GM19043 (cell line): ENCODE measurements at regions not wholly inside any gene's neighbourhood (a gene's known extent, or its start where the extent isn't known, plus 50 kb on each side); places are given as distances from the start of the nearest gene placed in this dataset.

Experiments
- ATAC-seq: cut with Tn5 transposase; IDR thresholded peaks from one replicate; pipeline ENCODE4 v1.9.1; 2021; ENCODE audit warnings: low read depth; ENCODE audit not compliant: unreplicated experiment

DNA sequence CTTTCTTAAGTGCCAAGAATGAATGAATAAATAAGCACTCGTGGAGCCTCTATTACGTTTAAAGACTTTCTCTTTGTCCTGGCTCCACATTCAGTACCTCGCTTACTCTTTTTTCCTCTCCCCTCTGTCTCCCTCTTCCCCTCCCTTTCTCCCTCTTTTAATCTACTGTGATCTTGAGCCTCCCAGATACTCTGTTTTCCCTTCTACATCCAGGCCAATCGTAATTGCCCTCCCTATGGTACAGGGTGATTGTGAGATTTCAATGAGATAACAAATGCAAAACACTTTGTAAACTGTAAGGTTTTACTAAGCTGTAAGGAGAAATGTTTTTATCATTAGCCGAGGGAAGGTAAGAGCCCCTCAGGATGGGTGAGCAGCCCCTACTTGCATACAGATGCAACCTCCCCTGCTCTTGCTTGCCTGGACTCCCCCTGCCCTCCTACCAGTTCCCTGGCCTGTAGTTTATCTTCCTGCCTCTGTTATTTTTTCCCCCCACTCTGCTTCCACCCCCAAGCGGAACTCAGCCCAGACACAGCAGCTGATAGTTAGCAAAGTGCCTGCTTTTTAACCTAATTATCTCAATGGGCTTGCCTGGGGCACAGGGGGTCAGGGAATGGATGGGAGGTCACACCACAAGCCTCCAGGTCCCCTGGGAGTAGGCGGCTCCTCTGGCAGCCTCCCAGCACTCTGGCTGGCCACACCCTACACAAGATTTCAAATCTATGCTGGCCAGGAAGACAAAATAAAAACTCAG lies 76.9 kb upstream of the CADM1 start:
- no peak for ATAC-seq

DNA sequence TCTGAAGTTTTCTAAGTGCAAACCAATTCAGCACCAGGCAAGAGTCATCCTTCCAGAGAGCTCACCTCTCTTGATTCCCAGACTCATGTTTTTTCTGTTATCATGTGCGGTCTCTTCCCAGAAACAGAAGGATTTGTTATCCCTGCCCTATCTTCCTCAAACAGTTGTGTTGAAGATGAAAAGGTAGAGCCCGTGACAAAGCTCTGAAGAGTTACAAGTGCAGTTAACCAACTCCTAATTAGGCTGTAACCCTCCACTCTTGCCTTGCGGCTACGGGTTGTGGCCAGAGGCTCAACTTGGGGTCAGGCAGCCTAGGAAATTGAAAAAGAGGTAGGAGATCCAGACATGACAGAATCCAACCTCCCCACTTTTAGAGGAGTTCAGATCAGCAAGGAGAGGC lies 76.2 kb upstream of the CADM1 start:
- no peak for ATAC-seq

DNA sequence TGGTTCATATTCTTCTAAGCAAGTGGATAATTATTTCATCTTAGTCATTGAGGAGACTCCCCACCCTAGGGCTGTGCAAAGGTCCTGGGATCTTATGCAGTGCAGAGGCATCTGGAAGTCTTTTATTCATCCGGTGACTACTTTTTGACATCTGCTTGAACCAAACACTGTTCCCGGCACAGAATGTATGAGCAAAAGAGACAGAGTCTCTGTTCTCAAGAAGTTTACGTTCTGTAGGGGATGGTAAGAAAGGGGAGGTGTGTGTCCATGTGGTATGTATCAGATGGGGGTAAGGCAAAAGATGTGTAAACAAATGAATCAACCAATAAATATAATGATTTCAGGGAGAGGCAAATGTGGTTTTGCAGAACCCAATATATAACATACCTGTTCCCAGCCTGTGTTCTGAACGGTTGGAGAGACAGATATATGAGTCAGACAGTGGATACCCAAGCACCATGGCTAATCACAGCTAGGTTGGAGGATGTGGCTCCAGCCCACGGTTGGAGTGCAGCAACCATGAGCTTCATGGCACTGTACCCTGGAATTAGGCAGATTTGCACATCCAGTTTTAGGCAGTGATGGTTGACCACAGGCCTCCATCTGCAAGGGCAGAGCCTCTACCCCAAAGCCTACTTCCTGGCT lies 75.1 kb upstream of the CADM1 start:
- ATAC-seq, result no peak

GRCh38 chr11:115578275-115578674 lies 74.1 kb upstream of the CADM1 start:
- ATAC-seq, result no peak

DNA sequence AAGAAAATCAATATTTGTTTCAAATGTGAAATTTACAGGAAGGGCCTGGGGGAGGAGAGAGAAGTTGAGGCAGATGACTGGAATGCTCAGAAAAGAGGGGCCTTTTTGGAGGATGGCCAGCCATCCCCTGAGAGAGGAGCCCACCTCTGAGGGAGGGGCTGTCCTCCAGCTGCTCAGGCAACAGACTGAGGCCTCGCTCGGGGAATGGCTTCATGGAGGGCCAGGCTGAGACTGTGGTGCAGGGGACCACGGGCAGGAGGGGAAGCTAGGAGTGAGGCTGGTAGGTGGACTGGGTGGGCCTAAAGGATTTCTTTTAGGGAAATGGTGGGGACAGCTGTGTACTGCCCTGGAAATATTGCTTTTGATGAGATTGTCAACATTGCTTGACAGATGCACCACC lies 73.5 kb upstream of the CADM1 start:
- no peak for ATAC-seq

DNA sequence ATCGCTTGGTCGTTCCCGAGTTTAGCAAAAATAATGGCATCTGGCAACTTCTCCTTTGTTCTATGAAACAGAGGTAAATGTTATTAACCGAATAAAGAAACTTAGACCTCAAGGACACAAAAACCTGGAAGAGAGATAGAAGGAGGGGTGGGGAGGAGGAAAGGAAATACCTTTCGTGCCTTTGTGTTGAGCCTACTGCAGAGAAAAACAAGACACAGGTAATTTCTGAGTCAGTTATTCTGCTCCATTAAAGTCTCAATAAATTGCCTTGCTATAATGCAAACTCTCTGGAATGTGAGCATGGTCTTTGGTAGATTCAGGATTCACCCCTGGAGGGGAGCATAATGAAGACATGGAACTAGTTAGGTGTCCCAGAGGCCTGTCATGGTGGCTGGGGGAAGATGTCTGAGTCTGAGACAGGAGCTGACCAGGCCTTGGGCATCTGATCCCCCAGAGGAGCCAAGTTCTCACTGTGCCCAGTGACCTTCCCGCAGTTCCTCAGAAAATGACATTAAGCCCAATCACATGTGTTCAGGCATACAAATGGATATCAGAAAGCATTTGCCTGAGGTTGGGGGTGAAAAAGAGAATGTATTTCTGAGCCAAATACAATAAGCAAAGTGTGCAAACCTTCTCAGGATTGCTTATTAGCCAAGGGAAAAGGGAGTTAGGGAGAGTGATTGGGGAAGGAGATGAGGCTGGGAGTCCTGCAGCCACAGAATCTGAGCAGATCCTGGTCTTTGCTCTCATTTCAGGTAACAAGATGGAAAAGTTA lies 72.6 kb upstream of the CADM1 start:
- ATAC-seq, result no peak

DNA sequence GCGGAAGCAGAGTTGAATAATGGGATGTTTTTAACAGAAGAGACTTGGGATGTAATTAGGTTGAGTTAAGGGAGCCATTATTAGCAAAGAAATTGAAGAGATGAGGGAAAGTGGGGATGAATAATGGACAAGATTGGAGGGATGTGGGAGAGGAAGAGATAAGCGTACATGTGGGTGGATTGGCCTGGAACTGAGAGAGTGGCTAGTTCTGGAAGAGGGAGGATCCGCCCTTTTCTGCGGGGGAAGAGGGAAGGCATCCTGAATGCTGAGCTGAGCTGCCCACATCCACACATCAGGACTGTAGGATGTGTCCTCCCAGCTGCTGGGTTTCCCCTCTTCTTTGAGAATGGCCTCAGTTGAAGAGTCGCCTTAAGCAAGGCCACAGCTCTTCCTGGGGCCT lies 68.3 kb upstream of the CADM1 start:
- ATAC-seq, result no peak

DNA sequence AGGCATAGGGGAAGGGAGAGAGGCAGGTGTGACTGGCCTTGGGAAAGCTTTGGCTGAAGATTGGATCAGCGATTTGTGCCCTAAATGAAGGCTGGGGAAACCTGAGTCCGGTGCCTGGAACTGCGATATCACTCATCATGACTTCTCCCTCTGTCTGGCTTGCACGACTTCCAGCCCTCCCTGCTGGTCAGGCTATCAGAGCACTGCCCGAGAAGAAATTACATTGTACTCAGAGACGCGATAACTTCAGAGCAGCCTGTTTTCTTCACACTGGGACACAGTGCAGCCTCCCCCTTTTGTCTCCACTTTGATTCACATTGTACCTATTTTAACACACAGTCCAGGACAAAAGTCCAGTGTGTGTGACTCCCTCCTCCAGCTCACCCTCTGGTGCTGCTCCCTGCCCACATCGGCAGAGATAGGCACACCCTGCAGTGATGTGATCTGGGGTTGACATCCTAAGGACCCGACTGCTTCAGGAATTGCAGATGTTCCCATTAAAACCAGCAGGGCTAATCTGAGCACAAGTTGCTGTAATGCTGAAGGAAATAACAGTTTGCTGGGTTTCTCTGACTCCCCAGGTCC lies 62.1 kb upstream of the CADM1 start:
- no peak for ATAC-seq

DNA sequence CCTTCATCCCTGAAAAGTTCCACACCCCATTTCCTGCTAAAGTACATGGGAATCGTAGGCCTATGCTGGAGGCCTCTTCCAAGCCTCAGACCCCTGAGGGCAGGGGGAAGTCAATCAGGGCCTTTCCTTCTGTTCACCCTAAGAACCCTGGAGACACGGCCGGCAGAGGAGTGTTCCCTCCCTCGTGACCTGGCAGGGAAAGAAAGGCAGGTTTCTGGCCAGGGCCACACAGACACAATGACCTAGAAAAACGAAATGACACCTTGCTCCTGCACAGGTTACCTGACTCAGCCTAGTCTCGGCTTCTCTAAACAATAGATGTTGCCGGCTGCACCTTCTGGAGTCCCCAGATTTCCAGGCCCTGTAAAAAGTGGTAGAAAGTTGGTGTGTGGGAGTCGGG lies 60.6 kb upstream of the CADM1 start:
- ATAC-seq, result no peak

- ATAC-seq, result no peak
Observed at GRCh38 chr11:115561116-115561515, 56.9 kb upstream of the CADM1 start.

- ATAC-seq, result no peak
Observed at GRCh38 chr11:115558635-115559034, 54.4 kb upstream of the CADM1 start.

DNA sequence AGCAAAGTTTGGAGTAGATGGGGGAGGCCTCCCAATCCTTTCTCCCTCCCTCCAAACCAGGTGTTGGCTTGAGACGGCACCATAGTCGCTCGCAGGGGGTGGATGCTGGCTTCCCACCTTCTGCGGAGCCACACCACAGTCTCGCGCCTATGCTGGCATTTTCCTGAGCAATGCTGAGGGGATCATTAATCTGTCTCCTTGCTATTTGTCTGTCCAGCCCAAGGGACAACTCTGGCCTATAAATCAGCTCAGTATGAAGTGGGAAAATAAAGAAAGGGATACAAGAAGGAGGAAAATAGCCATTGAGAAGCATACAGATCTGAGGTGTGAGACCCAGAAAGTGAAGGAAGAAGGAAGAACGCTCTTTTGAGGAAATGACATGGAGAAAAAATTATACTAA lies 53.5 kb upstream of the CADM1 start:
- no peak for ATAC-seq

DNA sequence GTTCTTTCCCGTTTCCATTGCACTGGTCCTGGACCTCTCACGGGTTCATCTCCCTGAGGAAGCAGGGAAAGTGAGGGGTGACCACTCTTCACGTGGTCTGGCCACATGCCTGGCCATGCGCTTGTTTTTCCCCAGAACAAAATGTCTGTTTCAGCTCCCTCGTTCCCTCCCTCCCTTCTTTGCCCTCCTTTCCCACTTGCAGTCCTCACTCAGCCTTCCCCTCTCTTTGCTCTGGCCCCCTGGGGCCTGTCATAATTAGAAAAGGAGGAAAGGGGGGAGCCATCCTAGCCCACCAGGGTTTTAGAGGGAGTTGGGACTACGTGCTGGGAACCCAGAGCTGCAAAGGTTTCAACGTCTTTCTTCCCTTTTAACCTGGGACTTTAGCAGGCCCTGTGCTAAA lies 52.8 kb upstream of the CADM1 start:
- ATAC-seq, result no peak

DNA sequence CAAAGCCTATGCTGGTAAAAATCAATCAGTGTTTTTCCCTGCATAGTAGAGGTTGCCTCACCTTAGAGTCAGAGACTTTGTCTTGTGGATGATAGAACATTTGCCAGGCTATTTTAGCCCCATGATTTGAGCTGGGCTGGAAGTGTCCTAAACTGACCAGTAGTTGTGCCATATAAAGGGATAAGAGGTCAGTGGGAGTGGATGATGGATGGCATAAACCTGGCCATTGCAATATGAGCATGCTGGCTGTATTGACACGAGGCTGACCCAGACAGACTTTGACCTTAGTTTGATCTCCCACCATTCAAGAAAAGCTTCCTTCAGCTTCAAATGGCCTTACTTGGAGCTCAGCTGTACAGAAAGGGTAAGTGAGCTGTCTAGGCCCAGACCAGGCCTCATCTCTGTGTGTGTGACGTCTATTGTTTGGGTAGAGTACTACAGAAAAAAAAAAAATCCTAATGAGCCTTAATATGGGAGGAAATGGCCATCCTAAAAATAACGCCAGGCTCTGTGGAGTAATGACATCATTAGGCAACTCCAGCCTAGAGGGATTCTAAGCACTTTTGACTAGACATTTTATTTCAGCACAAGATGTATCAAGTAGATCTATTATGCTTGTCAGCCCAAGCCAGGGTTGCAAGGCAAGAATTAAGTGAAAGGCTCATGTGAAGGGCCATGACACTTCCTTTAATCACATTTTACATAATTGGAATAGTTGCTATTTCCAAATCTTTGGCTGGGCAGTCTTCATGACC lies 51.3 kb upstream of the CADM1 start:
- no peak for ATAC-seq
